NT2/D1 (cell line): ENCODE measurements at regions not wholly inside any gene's neighbourhood (a gene's known extent, or its start where the extent isn't known, plus 50 kb on each side); places are given as distances from the start of the nearest gene placed in this dataset.

Experiments used
- YY1 ChIP-seq: IDR thresholded peaks from 2 replicates; pipeline ENCODE4 v1.6.1; 2011; ENCODE audit not compliant: insufficient read length, insufficient read depth
- ZNF274 ChIP-seq: IDR thresholded peaks from 2 replicates; pipeline ENCODE4 v1.6.1; 2011; ENCODE audit warnings: mild to moderate bottlenecking, low read depth, low read length

GRCh38 chr16:77645764-77646163 lies 76.5 kb upstream of the NUDT7 start:
- TF ChIP-seq ZNF274 (no peak), YY1 (no peak)
